Colonic mucosa (tissue), 4 donors: ENCODE measurements at regions not wholly inside any gene's neighbourhood (a gene's known extent, or its start where the extent isn't known, plus 50 kb on each side); places are given as distances from the start of the nearest gene placed in this dataset.

Source experiments
- DNase-seq: peaks from one replicate; pipeline ENCODE4 v3.0.0-alpha.2; 2020
- H3K27ac ChIP-seq: fragments of 200-600 bp; one replicate; pipeline ENCODE4 v1.8.0; 2021
- H3K27me3 ChIP-seq: fragments of 200-600 bp; one replicate; pipeline ENCODE4 v1.8.0; 2021
- H3K36me3 ChIP-seq: fragments of 200-600 bp; one replicate; pipeline ENCODE4 v1.8.0; 2021
- H3K4me1 ChIP-seq: fragments of 200-600 bp; one replicate; pipeline ENCODE4 v1.8.0; 2021; ENCODE audit warnings: mild to moderate bottlenecking
- H3K4me3 ChIP-seq: fragments of 200-600 bp; one replicate; pipeline ENCODE4 v1.8.0; 2021
- H3K9ac ChIP-seq, 2 donors: one replicate each; pipeline ENCODE4 v1.7.0; 2013; ENCODE audit warnings: control low read depth in 2 of 2, low read depth in 2 of 2, low read length in 2 of 2
- H3K9me3 ChIP-seq: fragments of 200-600 bp; one replicate; pipeline ENCODE4 v1.8.0; 2021
- CTCF ChIP-seq: fragments of 200-600 bp; IDR thresholded peaks from one replicate; pipeline ENCODE4 v1.8.0; 2022; ENCODE audit warnings: antibody characterized with exemption, mild to moderate bottlenecking
- intact Hi-C: fragments of 100-400 bp; cut with DNase I; formaldehyde crosslinking; loops from one replicate; pipeline ENCODE4 v1.14.1; 2022
- donor health status: healthy.
- donor health status: DM: no; HTN: no; CAD: no.
- donor health status: DM: no; HTN: no; CAD: no.

GRCh38 chr6:103409475-103409874, 1450.2 kb downstream of the HACE1 start:
- H3K27ac ChIP-seq = no peak overlapping the region
- H3K4me3 ChIP-seq = no peak overlapping the region
- TF ChIP-seq CTCF = no peak
- no peak overlapping the region for H3K9ac ChIP-seq
- no peaks in the 10 kb centered on the region for H3K27me3 ChIP-seq
- H3K4me1 ChIP-seq = no peaks in the 10 kb centered on the region
- intact Hi-C loops = no loop called here
- no peaks in the 10 kb centered on the region for H3K36me3 ChIP-seq
- DNase-seq = no peak
- peaks cover 4% of the 10 kb centered on the region for H3K9me3 ChIP-seq

- H3K9me3 ChIP-seq = peaks cover 4% of the 10 kb centered on the region
These were observed 1454.4 kb downstream of the HACE1 start for GRCh38 chr6:103405321-103405720.

GRCh38 chr6:103404799-103405198, 1454.9 kb downstream of the HACE1 start:
- Histone ChIP-seq H3K27me3 (no peaks in the 10 kb centered on the region), H3K9ac (no peak overlapping the region), H3K9me3 (peaks cover 4% of the 10 kb centered on the region), H3K4me3 (no peak overlapping the region), H3K4me1 (no peaks in the 10 kb centered on the region), H3K36me3 (no peaks in the 10 kb centered on the region), H3K27ac (no peak overlapping the region)
- intact Hi-C loops = no loop called here
- no peak for TF ChIP-seq CTCF
- no peak for DNase-seq

More at GRCh38 chr6:103405321-103405720, 1454.4 kb downstream of the HACE1 start:
- no peaks in the 10 kb centered on the region for H3K27me3 ChIP-seq
- H3K9ac ChIP-seq = no peak overlapping the region
- no peak for TF ChIP-seq CTCF
- no peak for DNase-seq
- H3K4me3 ChIP-seq = no peak overlapping the region
- intact Hi-C loops = no loop called here
- no peaks in the 10 kb centered on the region for H3K36me3 ChIP-seq
- no peaks in the 10 kb centered on the region for H3K4me1 ChIP-seq
- H3K27ac ChIP-seq = no peak overlapping the region

GRCh38 chr6:103396768-103397167, 1463.0 kb downstream of the HACE1 start:
- Histone ChIP-seq H3K9ac (no peak overlapping the region), H3K4me3 (no peak overlapping the region), H3K36me3 (no peaks in the 10 kb centered on the region), H3K4me1 (no peaks in the 10 kb centered on the region), H3K27me3 (no peaks in the 10 kb centered on the region), H3K9me3 (no peaks in the 10 kb centered on the region), H3K27ac (no peak overlapping the region)
- intact Hi-C loops = no loop called here
- DNase-seq = no peak
- no peak for TF ChIP-seq CTCF

- Histone ChIP-seq H3K27me3 (no peaks in the 10 kb centered on the region), H3K4me3 (no peak overlapping the region), H3K27ac (no peak overlapping the region), H3K4me1 (no peaks in the 10 kb centered on the region), H3K36me3 (no peaks in the 10 kb centered on the region), H3K9ac (no peak overlapping the region), H3K9me3 (no peaks in the 10 kb centered on the region)
- intact Hi-C loops = no loop called here
- no peak for TF ChIP-seq CTCF
- no peak for DNase-seq
These were observed 1480.4 kb downstream of the HACE1 start for GRCh38 chr6:103379272-103379671.

GRCh38 chr6:103367212-103367611, 1492.5 kb downstream of the HACE1 start:
- no peaks in the 10 kb centered on the region for H3K27me3 ChIP-seq
- no peak overlapping the region for H3K9ac ChIP-seq

More at GRCh38 chr6:103367212-103367611, 1492.5 kb downstream of the HACE1 start:
- no peak for TF ChIP-seq CTCF
- no peaks in the 10 kb centered on the region for H3K36me3 ChIP-seq
- H3K9me3 ChIP-seq = no peaks in the 10 kb centered on the region
- H3K27ac ChIP-seq = no peak overlapping the region
- intact Hi-C loops = no loop called here
- H3K4me3 ChIP-seq = no peak overlapping the region
- H3K4me1 ChIP-seq = no peaks in the 10 kb centered on the region
- DNase-seq = no peak
